Neural cell (in vitro differentiated cells): ENCODE measurements at regions not wholly inside any gene's neighbourhood (a gene's known extent, or its start where the extent isn't known, plus 50 kb on each side); places are given as distances from the start of the nearest gene placed in this dataset.

Experiments used
- H2AFZ ChIP-seq: fragments of 200-600, 300-800 bp; sonication (generic), shearing (Covaris generic); 2 replicates; pipeline ENCODE4 v1.6.0; 2014; ENCODE audit warnings: low read depth, mild to moderate bottlenecking, antibody characterized with exemption, low read length, moderate library complexity
- H3F3A ChIP-seq: fragments of 200-600 bp; shearing (Covaris generic); 2 replicates; pipeline ENCODE4 v1.6.1; 2016; ENCODE audit warnings: mild to moderate bottlenecking, moderate library complexity, mixed read lengths, antibody characterized with exemption, low read length; ENCODE audit not compliant: insufficient read depth, poor library complexity, severe bottlenecking
- H3K27ac ChIP-seq: fragments of 200-600, 300-800 bp; sonication (generic), shearing (Covaris generic); 2 replicates; pipeline ENCODE4 v1.5.1; 2014; ENCODE audit warnings: mild to moderate bottlenecking, low read length, moderate library complexity
- H3K27me3 ChIP-seq: fragments of 300-800, 200-600 bp; sonication (generic), shearing (Covaris generic); 2 replicates; pipeline ENCODE4 v1.6.0; 2014; ENCODE audit warnings: mild to moderate bottlenecking, low read depth, low read length, moderate library complexity; ENCODE audit not compliant: insufficient read depth
- H3K36me3 ChIP-seq: fragments of 300-800, 200-600 bp; sonication (generic), shearing (Covaris generic); 2 replicates; pipeline ENCODE4 v1.5.1; 2014; ENCODE audit warnings: mild to moderate bottlenecking, antibody characterized with exemption, low read length, moderate library complexity; ENCODE audit not compliant: insufficient read depth
- H3K4me2 ChIP-seq: fragments of 300-800, 200-600 bp; sonication (generic), shearing (Covaris generic); 2 replicates; pipeline ENCODE4 v1.6.0; 2014; ENCODE audit warnings: mild to moderate bottlenecking, low read length
- H3K4me3 ChIP-seq: fragments of 300-800, 200-600 bp; sonication (generic), shearing (Covaris generic); 2 replicates; pipeline ENCODE4 v1.5.1; 2014; ENCODE audit warnings: mild to moderate bottlenecking, low read length, moderate library complexity
- H3K79me2 ChIP-seq: fragments of 200-600 bp; shearing (Covaris generic); replicated peaks from 2 replicates; pipeline ENCODE4 v1.6.0; 2014; ENCODE audit warnings: mild to moderate bottlenecking, low read length, moderate library complexity; ENCODE audit not compliant: insufficient read depth
- H3K9ac ChIP-seq: fragments of 300-800, 200-600 bp; sonication (generic), shearing (Covaris generic); 2 replicates; pipeline ENCODE4 v1.6.1; 2016; ENCODE audit warnings: mild to moderate bottlenecking, low read length, mixed read lengths
- H3K9me2 ChIP-seq: fragments of 200-600 bp; shearing (Covaris generic); 2 replicates; pipeline ENCODE4 v1.6.1; 2016; ENCODE audit warnings: mild to moderate bottlenecking, low read length, mixed read lengths; ENCODE audit not compliant: insufficient read depth
- H3K9me3 ChIP-seq: fragments of 200-600, 300-800 bp; sonication (generic), shearing (Covaris generic); 2 replicates; pipeline ENCODE4 v1.6.1; 2016; ENCODE audit warnings: mild to moderate bottlenecking, mixed run types, low read length, moderate library complexity, mixed read lengths
- H4K20me1 ChIP-seq: fragments of 200-600 bp; shearing (Covaris generic); 2 replicates; pipeline ENCODE4 v1.6.1; 2016; ENCODE audit warnings: mild to moderate bottlenecking, mixed run types; ENCODE audit not compliant: insufficient read depth
- EP300 ChIP-seq: fragments of 450-650 bp; conservative IDR thresholded peaks from 2 replicates; pipeline ENCODE4 v1.6.1; 2014; ENCODE audit warnings: antibody characterized with exemption, mild to moderate bottlenecking, moderate library complexity; ENCODE audit not compliant: poor library complexity, severe bottlenecking
- MXI1 ChIP-seq: fragments of 450-650 bp; conservative IDR thresholded peaks from 2 replicates; pipeline ENCODE4 v1.6.1; 2014; ENCODE audit warnings: antibody characterized with exemption, mild to moderate bottlenecking; ENCODE audit not compliant: poor library complexity, severe bottlenecking
- POLR2AphosphoS5 ChIP-seq: IDR thresholded peaks from 2 replicates; pipeline ENCODE4 v1.6.1; 2012
- RAD21 ChIP-seq: fragments of 450-650 bp; conservative IDR thresholded peaks from 2 replicates; pipeline ENCODE4 v1.6.1; 2014; ENCODE audit warnings: antibody characterized with exemption, mild to moderate bottlenecking, moderate library complexity
- REST ChIP-seq: IDR thresholded peaks from 2 replicates; pipeline ENCODE4 v1.6.1; 2012; ENCODE audit warnings: borderline replicate concordance
- SMC3 ChIP-seq: fragments of 450-650 bp; conservative IDR thresholded peaks from 2 replicates; pipeline ENCODE4 v1.6.1; 2014; ENCODE audit warnings: antibody characterized with exemption, mild to moderate bottlenecking, moderate library complexity; ENCODE audit not compliant: poor library complexity
- TAF1 ChIP-seq: IDR thresholded peaks from 2 replicates; pipeline ENCODE4 v1.6.1; 2012; ENCODE audit warnings: low read depth
- TF ChIP-seq, protein P1 (sequence below): fragments of 450-650 bp; IDR thresholded peaks from 2 replicates; pipeline ENCODE4 v1.5.1; 2014; ENCODE audit warnings: antibody characterized with exemption, mild to moderate bottlenecking, moderate library complexity; ENCODE audit not compliant: poor library complexity, severe bottlenecking

- TF ChIP-seq, protein P1, sequence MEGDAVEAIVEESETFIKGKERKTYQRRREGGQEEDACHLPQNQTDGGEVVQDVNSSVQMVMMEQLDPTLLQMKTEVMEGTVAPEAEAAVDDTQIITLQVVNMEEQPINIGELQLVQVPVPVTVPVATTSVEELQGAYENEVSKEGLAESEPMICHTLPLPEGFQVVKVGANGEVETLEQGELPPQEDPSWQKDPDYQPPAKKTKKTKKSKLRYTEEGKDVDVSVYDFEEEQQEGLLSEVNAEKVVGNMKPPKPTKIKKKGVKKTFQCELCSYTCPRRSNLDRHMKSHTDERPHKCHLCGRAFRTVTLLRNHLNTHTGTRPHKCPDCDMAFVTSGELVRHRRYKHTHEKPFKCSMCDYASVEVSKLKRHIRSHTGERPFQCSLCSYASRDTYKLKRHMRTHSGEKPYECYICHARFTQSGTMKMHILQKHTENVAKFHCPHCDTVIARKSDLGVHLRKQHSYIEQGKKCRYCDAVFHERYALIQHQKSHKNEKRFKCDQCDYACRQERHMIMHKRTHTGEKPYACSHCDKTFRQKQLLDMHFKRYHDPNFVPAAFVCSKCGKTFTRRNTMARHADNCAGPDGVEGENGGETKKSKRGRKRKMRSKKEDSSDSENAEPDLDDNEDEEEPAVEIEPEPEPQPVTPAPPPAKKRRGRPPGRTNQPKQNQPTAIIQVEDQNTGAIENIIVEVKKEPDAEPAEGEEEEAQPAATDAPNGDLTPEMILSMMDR: no peak
- TF ChIP-seq RAD21 (no peak), SMC3 (no peak), TAF1 (no peak)
- Histone ChIP-seq H3K27me3 (no peaks in the 10 kb centered on the region), H3K9me2 (no peaks in the 10 kb centered on the region), H4K20me1 (no peaks in the 10 kb centered on the region), H3F3A (no peaks in the 10 kb centered on the region), H3K9ac (no peak overlapping the region), H3K4me3 (no peak overlapping the region), H3K9me3 (no peaks in the 10 kb centered on the region), H3K27ac (no peak overlapping the region), H3K79me2 (no peaks in the 10 kb centered on the region), H3K36me3 (no peaks in the 10 kb centered on the region), H3K4me2 (no peak overlapping the region), H2AFZ (no peak overlapping the region)
These were observed 821.6 kb downstream of the GRID1 start for GRCh38 chr10:85544956-85545355.

DNA sequence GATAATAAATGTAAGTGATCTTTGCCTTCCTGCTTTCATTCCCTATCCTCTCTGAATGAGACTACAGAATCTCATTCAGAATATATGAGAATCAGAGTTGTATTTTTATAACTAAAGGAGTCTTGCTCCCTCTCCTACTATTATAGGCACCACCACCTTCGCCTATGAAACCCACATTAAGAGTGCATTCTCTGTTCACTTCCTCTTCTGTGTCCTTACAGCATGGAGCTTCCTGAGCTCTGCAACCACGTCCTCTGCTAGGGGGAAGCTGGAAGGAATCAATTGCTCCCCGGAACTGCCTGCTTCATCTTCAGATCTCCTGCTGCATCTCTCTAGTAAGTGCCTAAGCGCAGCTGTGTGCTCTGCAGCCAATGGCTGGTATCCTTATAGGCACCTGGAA is 820.7 kb downstream of the GRID1 start:
- Histone ChIP-seq H3K9me2 (no peaks in the 10 kb centered on the region), H4K20me1 (no peaks in the 10 kb centered on the region), H3K27ac (no peak overlapping the region), H3K27me3 (no peaks in the 10 kb centered on the region), H3F3A (no peaks in the 10 kb centered on the region), H3K4me2 (no peak overlapping the region), H2AFZ (no peak overlapping the region), H3K4me3 (no peak overlapping the region), H3K79me2 (no peaks in the 10 kb centered on the region), H3K36me3 (no peaks in the 10 kb centered on the region), H3K9me3 (no peaks in the 10 kb centered on the region), H3K9ac (no peak overlapping the region)
- TF ChIP-seq REST (no peak), RAD21 (no peak), EP300 (no peak), MXI1 (no peak), POLR2AphosphoS5 (no peak)
- TF ChIP-seq, protein P1: no peak
